ENCODE measurements at regions not wholly inside any gene's neighbourhood (a gene's known extent, or its start where the extent isn't known, plus 50 kb on each side); places are given as distances from the start of the nearest gene placed in this dataset.

- Histone ChIP-seq H3K27me3 (no peaks in the 10 kb centered on the region), H3K4me1 (no peaks in the 10 kb centered on the region), H3K4me3 (no peak overlapping the region), H3K9me3 (no peaks in the 10 kb centered on the region), H3K27ac (no peak overlapping the region), H3K36me3 (no peaks in the 10 kb centered on the region)
- DNase-seq = no peak
- TF ChIP-seq EP300 (IDR thresholded peaks at IDR 0.05) (no peak), POLR2A (IDR thresholded peaks at IDR 0.05) (no peak), POLR2AphosphoS5 (IDR thresholded peaks at IDR 0.05) (no peak), CTCF (IDR thresholded peaks at IDR 0.05) (no peak)
- WGBS, 2 donors = 46 to 72% methylated on average over 3 of the region's 3 CpGs
- intact Hi-C loops (cut with DNase I) = no loop called here
Observed at GRCh38 chr16:59612094-59612493, 878.0 kb upstream of the GOT2 start.

- TF ChIP-seq POLR2A (IDR thresholded peaks at IDR 0.05) (no peak), EP300 (IDR thresholded peaks at IDR 0.05) (no peak), POLR2AphosphoS5 (IDR thresholded peaks at IDR 0.05) (no peak), CTCF (IDR thresholded peaks at IDR 0.05) (no peak)
- DNase-seq = no peak
- Histone ChIP-seq H3K9me3 (no peaks in the 10 kb centered on the region), H3K4me3 (no peak overlapping the region), H3K36me3 (no peaks in the 10 kb centered on the region), H3K27ac (no peak overlapping the region), H3K27me3 (no peaks in the 10 kb centered on the region), H3K4me1 (no peaks in the 10 kb centered on the region)
- intact Hi-C loops (cut with DNase I) = no loop called here
- 84 to 91% methylated on average over 3 of the region's 3 CpGs for WGBS, 2 donors
Observed at GRCh38 chr16:59611556-59611955, 877.4 kb upstream of the GOT2 start.

GRCh38 chr16:59605706-59606105, 871.6 kb upstream of the GOT2 start:
- intact Hi-C loops (cut with DNase I) = no loop called here
- no peaks in the 10 kb centered on the region for H3K4me1 ChIP-seq
- WGBS, 2 donors = 58 to 74% methylated on average over 2 of the region's 2 CpGs
- H3K36me3 ChIP-seq = no peaks in the 10 kb centered on the region
- H3K4me3 ChIP-seq = no peak overlapping the region
- no peak overlapping the region for H3K27ac ChIP-seq
- TF ChIP-seq CTCF (IDR thresholded peaks at IDR 0.05) (no peak), POLR2A (IDR thresholded peaks at IDR 0.05) (no peak), POLR2AphosphoS5 (IDR thresholded peaks at IDR 0.05) (no peak), EP300 (IDR thresholded peaks at IDR 0.05) (no peak)
- no peak for DNase-seq
- H3K9me3 ChIP-seq = no peaks in the 10 kb centered on the region
- H3K27me3 ChIP-seq = no peaks in the 10 kb centered on the region

- Histone ChIP-seq H3K4me1 (no peaks in the 10 kb centered on the region), H3K4me3 (no peak overlapping the region), H3K27me3 (no peaks in the 10 kb centered on the region), H3K27ac (no peak overlapping the region), H3K36me3 (no peaks in the 10 kb centered on the region), H3K9me3 (no peaks in the 10 kb centered on the region)
- no peak for TF ChIP-seq CTCF (IDR thresholded peaks at IDR 0.05)
- TF ChIP-seq EP300 (IDR thresholded peaks at IDR 0.05) = no peak
- TF ChIP-seq POLR2A (IDR thresholded peaks at IDR 0.05) = no peak
- TF ChIP-seq POLR2AphosphoS5 (IDR thresholded peaks at IDR 0.05) = no peak
- 29 to 65% methylated on average over 1 of the region's 1 CpG for WGBS, 2 donors
- DNase-seq = no peak
- intact Hi-C loops (cut with DNase I) = no loop called here
Observed at GRCh38 chr16:59604354-59604753, 870.2 kb upstream of the GOT2 start.

GRCh38 chr16:59601452-59601851, 867.3 kb upstream of the GOT2 start:
- Histone ChIP-seq H3K4me1 (no peaks in the 10 kb centered on the region), H3K4me3 (no peak overlapping the region), H3K27ac (no peak overlapping the region), H3K9me3 (no peaks in the 10 kb centered on the region), H3K36me3 (no peaks in the 10 kb centered on the region), H3K27me3 (no peaks in the 10 kb centered on the region)
- TF ChIP-seq CTCF (IDR thresholded peaks at IDR 0.05) (no peak), POLR2A (IDR thresholded peaks at IDR 0.05) (no peak), EP300 (IDR thresholded peaks at IDR 0.05) (no peak), POLR2AphosphoS5 (IDR thresholded peaks at IDR 0.05) (no peak)
- intact Hi-C loops (cut with DNase I) = no loop called here
- WGBS, 2 donors = 78 to 89% methylated on average over 2 of the region's 2 CpGs
- DNase-seq = no peak
